Coronary artery (tissue), 2 donors: ENCODE measurements at regions not wholly inside any gene's neighbourhood (a gene's known extent, or its start where the extent isn't known, plus 50 kb on each side); places are given as distances from the start of the nearest gene placed in this dataset.

Experiments
- DNase-seq: peaks from one replicate; pipeline ENCODE4 v3.0.0-alpha.2; 2017; ENCODE audit warnings: low spot score
- H3K27ac ChIP-seq, 2 donors: fragments of 200-600 bp; sonication (generic); one replicate each; pipeline ENCODE4 v1.5.1; 2016 to 2019
- H3K4me3 ChIP-seq: fragments of 200-600 bp; sonication (generic); 2 replicates; pipeline ENCODE4 v1.5.1; 2016; ENCODE audit warnings: mild to moderate bottlenecking, moderate library complexity
- TF ChIP-seq, protein P1 (sequence below): fragments of 200-600 bp; sonication (generic); IDR thresholded peaks from one replicate; pipeline ENCODE4 v1.5.1; 2019; ENCODE audit warnings: antibody characterized with exemption

DNA sequence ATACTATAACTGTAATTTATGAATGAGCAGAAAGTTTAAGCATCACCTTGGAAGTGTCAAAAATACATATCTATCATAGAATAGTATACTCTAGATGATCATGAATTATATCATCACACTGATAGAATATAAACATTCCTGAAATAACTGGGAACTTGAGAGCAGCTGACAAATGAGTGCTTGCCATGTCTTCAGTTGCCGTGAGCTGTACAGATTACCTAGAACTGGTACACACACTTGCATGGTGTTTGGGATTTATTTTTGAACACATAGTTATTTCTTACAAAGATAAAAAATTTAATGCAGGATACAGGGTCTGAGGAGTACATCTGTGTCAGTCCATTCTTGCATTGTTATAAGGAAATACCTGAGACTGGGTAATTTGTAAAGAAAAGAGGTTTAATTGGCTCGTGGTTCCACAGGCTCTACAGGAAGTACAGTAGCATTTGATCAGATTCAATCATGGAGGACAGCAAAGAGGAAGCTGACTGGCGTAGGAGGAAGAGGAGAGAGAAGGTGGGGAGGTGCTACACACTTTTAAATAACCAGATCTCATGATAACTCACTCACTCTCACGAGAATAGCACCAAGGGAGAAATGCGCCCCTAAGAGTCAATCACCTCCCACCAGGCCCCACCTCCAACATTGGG lies 60.4 kb upstream of the MBNL2 start:
- no peak overlapping the region for H3K27ac ChIP-seq
- no peak overlapping the region for H3K4me3 ChIP-seq
- DNase-seq: no peak
- TF ChIP-seq, protein P1, sequence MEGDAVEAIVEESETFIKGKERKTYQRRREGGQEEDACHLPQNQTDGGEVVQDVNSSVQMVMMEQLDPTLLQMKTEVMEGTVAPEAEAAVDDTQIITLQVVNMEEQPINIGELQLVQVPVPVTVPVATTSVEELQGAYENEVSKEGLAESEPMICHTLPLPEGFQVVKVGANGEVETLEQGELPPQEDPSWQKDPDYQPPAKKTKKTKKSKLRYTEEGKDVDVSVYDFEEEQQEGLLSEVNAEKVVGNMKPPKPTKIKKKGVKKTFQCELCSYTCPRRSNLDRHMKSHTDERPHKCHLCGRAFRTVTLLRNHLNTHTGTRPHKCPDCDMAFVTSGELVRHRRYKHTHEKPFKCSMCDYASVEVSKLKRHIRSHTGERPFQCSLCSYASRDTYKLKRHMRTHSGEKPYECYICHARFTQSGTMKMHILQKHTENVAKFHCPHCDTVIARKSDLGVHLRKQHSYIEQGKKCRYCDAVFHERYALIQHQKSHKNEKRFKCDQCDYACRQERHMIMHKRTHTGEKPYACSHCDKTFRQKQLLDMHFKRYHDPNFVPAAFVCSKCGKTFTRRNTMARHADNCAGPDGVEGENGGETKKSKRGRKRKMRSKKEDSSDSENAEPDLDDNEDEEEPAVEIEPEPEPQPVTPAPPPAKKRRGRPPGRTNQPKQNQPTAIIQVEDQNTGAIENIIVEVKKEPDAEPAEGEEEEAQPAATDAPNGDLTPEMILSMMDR: no peak

DNA sequence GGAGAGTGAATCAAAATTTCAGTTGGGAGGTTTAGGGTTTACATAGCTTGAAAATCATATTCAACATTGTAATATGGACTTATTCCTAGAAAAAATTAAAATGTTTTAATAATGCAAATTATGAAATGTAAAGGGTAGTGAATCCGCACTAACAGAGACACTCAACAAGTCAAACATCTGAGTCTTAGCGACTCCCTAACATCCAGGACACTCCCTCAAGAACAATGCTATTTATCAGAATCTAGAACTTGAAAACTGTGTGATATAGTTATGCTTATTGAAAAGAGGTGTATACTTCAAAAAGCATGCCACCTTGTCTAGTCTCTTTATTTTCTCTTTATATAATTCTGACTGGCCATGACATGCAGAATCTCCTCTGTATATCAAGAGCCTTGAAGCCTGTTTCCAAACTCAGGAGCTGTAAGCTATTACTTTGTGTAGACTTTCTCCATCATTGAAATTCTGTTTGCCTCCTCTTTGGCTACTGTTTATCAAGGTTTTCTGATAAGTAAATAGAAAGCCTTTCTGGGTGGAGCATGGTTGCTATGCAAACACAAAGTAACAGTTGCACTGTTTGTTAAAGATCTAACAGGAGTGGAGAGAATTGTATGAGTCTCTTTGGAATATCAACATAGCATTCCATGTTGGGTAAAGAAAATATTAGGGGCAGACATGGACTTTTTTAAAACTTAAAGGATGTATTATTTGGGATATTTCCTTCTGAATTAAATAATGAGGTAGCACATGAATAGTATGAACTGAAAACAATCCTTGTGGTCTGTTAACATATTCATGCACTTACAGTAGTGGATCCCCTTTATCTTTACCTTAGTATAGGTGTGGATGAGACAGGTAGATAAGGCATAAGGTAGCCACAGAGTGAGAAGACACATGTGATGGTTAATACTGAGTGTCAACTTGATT lies 56.4 kb upstream of the MBNL2 start:
- DNase-seq: no peak

DNA sequence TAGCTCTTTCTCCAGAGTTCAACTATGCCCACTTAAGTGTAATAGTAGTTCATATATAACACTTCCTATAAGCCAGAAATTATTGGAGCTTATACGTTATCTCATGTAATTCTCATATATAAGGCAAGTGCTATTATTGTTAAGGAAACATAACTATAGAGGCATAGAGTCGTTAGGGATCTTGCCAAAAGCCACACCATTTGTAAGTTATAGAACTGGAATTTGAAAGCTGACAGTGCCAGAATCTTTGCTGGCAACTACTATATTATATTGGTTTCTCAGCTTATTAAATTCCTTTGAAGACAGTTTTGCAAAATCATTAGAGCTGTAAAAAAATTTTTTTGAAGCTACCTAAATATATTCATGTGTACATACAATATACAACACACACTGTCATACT lies 51.0 kb upstream of the MBNL2 start:
- H3K4me3 ChIP-seq: no peak overlapping the region
- no peak for DNase-seq
- H3K27ac ChIP-seq: no peak overlapping the region
- TF ChIP-seq, protein P1: no peak

More for the DNA sequence above, 56.4 kb upstream of the MBNL2 start:
- TF ChIP-seq, protein P1: no peak
- Histone ChIP-seq H3K4me3 (no peak overlapping the region), H3K27ac (no peak overlapping the region)
